8988T (cell line): ENCODE measurements at regions not wholly inside any gene's neighbourhood (a gene's known extent, or its start where the extent isn't known, plus 50 kb on each side); places are given as distances from the start of the nearest gene placed in this dataset.
"Not testable (repeated sequence)": the region's sequence is repeated elsewhere in the genome, so short reads cannot be mapped to it uniquely, and the experiment has no call there.

Experiments used
- DNase-seq: peaks from one replicate; pipeline ENCODE4 v3.0.0; 2011

DNA sequence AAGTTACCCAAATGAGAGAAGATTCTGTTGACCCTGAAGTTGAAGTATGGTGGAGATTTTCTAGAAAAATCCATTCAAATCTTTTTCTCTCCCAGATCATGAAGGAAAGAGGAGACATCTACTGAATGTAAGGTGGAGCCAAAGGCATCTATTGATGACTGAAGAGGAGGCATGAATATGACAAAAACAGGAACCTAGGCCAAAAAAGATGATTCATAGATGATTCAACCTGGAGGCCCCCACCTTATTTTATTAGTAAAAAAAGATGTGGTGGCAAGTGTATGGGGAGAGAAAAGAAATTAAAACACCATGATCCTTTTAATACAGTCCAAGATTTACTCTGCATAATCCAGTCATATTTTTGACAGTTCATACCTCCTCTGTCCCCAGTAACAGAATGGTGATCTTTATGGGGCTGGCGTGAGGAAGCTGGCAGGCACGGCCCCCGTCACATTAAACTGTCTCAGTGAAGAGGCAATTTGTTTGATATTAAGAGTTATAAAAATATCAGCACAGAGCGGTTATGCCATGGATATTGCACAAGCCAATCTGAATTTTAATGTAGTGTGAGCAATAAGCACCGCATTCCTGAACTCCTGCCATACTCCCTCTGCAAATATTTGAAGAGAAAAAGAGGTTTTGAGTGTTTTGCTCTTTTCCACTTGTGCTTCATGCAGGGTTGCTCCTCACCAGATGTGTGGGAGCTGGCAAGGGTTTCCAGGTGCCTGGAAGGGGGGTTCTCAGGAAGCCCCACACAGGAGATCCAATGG is 94.4 kb downstream of the TRIM43 start:
- DNase-seq = not testable (repeated sequence)

DNA sequence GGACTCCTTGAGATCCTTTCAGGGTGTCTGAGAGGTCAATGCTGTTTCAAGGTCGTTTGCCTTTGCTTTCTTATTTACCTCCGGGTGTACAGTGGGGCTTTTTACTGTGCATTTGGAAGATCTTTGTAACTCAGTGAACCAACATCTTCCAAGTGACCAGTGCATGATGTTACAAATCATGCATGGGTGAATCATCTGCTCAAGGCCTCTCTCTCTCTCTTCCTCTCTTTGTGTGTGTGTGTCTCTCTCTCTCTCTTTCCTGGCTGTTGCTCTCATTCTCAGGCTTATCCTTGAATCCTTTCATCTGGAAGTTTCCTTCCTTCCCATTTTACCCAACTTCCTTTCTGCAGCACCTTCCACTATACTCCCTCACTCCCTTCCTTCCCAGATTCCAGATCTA is 96.1 kb downstream of the TRIM43 start:
- not testable (repeated sequence) for DNase-seq

DNA sequence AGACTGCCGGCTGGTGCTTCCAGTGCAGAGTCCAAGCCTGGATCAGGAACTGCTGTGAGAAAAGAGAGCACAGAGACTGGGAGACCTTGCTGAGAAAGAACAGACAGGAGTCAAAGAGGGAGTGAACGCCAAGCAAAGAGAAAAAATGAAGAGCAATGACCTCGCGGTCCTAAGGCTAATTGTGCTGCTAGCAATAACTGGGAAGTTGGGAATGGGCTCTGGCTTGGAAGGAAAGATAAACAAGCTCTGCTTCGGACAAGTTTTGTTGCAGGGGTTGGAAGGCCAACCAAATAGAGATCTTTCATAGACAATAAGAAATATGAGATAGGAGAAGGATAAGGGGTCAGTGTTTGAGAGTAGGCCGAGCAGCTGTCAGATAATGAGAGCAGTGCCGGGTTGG is 99.4 kb downstream of the TRIM43 start:
- not testable (repeated sequence) for DNase-seq

- DNase-seq = not testable (repeated sequence)
Measured at GRCh38 chr2:95693071-95693846, 101.5 kb downstream of the TRIM43 start.

DNA sequence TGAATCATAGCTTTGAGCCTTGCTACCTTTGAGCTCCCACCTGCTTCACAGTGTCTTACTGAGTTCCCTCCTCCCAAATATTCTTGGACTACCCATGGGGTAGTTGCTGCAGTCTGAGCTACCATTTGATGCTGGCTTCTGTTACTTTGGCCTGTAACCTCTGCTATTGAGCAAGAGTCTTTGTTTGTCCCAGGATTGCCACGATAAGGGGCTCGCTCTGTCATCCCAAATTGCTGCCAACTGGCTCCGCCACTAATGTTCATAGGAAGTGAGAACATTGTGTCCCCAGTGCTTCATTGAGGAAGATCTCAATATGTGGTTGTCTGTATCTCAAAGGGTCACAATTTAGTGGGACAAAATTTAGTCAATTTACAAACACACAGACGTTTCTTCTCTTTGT is 103.8 kb downstream of the TRIM43 start:
- DNase-seq = no peak

DNA sequence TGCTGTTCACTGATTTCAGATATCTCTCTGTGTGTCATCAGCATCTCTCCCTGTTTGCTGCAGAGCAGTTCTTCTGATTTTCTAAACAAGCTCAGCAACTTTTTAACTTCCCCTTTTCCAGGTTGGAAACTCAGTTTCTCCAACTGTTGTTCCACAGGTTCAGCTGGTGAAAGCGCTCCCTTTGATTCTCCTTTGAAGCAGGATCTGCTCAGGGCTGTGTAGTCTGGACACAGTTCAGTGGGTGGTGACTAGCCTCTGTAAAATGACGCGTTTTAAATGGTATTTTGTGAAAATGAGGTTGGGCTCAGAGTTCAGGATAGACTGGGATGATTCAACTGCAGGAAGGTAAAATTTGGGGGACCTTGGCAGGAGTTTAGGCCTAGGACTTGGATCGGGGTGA is 106.3 kb downstream of the TRIM43 start:
- DNase-seq = no peak

DNA sequence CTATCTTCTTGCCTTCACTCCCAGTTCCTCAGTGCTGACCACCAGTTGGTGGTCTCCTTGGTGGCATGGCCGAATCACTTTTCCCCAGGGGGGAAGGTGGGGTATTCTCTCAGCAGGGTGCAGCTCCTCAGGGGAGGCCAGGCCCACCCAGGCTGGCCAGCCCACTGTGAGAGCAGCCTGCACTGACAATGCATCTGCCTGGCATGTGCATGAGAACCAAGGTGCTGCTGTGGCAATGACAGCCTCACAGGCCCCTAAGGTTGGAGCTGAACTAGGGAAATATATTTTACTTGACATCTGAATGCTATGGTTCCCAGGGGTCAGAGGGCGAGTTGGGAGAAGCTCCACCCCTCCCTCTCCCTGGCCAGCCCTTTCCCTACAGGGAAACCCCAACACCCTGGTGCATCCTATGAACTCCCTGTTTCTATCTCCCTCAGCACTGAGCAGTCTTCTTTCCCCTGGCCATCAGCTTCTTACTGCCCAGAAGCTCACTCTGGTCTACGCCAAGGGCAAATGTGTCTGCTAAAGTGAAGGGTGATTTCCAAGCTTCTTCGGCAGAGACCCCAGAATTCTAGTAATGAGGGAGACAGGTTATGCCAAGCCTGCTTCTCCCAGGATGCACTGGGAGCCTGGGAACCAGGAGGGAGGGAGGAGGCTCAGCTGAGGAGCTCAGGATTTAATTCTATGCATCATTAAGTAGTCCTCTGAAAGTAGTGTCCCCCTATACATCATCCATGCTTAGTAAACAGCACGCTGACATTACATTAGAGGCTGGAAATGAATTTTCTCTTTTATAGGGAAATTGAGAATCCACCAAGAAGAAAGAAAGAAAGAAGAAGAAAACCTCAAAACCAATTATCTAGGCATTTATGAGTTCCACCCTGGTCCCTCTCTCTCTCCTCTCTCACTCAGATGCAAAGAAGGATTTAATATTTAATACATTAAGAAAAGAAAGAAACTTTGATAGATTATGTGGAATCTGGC is 107.7 kb downstream of the TRIM43 start:
- DNase-seq = not testable (repeated sequence)

GRCh38 chr2:95700519-95700918 is 108.7 kb downstream of the TRIM43 start:
- no peak for DNase-seq

DNA sequence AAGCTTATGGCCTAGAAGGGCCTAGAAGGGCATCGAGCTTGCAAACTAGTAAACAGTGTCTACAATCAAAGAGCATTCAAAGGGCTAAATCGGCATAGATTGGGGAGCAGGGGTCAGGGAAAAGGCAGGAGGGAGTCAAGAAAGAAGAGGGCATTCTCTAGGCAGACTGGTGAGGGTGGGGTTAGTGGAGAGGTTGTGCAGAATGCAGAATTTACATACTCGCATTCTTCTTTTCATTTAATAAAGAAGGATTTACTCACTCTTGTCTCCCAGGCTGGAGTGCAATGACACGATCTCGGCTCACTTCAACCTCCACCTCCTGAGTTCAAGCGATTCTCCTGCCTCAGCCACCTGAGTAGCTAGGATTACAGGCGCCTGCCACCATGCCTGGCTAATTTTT is 110.7 kb downstream of the TRIM43 start:
- DNase-seq = no peak

- not testable (repeated sequence) for DNase-seq
Measured at GRCh38 chr2:95707161-95707560, 115.4 kb downstream of the TRIM43 start.

GRCh38 chr2:95707837-95708236 is 116.0 kb downstream of the TRIM43 start:
- DNase-seq = no peak

- DNase-seq = no peak
Measured at GRCh38 chr2:95709831-95710230, 118.0 kb downstream of the TRIM43 start.

DNA sequence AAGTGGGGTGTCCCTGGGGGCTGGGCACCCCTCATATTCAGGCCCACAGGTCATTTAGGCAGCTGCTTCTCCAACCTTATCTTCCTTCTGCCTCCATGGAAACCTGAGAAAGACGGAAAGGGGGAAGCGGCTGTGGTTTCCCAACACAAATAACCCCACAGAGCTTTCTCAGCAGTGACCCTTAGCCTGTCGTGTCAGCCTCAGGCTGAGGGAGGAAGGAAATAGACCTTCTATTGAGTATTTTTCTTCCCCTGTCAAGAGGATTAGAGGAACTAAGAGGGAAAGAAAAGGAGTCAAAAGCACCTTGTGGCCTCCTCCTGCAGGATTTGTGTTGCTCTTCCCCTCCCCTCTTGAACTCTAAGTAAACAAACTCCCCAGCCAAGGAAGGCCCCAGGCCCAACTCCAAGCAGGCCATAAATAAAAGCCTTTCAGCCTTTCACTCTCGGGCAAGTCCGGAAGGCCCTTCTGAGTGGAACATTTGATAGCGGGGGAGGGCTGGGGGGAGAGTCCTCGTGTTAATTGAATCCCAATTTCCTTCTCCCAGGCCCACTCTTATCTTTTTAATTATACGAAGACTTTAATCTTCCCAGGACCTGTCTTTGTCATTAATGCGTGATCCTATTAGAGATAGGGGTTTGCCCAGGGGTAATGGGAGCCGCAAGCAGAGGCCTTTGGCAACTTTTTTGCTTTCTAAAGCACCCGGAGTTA is 121.8 kb downstream of the TRIM43 start:
- not testable (repeated sequence) for DNase-seq

- not testable (repeated sequence) for DNase-seq
Measured at GRCh38 chr2:95714398-95714797, 122.6 kb downstream of the TRIM43 start.

DNA sequence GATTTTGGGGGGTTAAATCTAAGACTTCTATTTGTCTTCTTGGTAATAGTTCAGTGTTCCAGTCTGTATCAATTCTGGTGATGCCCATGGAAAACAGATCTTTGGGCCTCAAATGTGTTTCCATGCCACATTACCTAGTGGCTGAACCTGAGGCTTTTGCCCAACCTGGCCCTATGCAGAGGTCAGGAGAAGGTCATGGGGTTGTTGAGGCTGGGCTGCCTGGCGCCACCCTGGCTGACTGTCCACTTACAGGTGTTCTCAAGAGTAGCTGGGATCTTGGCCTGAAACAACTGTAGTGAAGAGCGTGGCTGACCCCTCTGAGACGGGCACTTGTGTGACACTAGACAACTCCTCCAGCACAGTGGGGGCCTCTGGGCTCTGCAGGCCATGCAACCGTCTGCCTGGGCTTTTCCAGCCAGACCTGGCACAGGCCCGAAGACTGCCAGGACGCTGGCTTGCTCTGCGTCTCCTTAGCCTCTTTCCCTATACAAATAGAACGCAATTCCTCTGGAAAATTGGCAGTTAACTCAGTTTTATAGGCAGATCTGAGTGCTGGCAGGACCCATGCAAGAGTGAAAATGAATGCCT is 127.8 kb downstream of the TRIM43 start:
- DNase-seq = no peak

- no peak for DNase-seq
Measured at GRCh38 chr2:95721726-95722125, 129.9 kb downstream of the TRIM43 start.

DNA sequence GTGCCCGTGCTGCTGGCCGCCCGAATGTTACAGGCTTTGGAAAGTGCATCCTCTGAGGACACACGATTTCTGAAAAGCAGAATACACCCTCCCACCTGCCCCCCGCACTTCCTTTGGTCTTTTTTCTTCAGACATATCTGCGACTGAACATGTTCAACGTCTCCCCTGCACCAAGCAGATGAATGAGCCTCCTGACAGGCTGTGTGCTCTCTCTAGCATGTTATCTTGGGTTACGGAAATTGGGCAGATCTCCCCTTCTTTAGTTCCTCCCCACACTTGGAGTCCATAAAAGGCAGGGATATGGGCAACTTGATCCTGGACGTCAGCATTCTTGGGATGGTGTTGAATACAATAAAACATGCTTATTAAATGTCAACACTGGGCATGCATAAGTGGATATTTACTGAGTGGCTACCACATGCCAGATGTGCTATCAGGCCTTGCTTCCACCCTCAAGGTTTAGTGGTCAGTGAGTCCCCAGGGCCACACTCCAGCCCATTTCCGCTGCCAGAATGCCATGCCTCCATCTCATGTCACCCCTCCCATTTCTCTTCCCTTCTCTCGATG is 130.4 kb downstream of the TRIM43 start:
- no peak for DNase-seq

- DNase-seq = not testable (repeated sequence)
Measured at GRCh38 chr2:95723627-95724210, 131.9 kb downstream of the TRIM43 start.

- DNase-seq = not testable (repeated sequence)
Measured at GRCh38 chr2:95725191-95725590, 133.4 kb downstream of the TRIM43 start.

DNA sequence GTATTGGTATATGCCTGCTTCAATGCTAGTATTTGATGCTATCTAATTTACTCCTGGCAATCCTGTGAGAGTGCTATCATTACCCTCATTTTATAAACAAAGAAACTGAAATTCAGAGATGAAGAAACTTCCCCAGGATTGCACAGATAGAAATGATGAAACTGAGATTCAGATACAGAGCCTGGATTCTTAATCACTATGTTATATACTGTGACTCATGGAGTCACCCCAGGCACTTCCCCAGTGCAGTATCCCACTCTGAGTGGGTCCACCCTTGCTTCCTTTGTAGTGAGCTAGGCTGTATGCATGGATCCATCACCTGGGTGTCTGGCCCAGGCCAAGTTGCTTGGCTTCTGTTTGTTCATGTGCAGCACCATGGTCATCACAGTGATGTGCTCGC is 133.9 kb downstream of the TRIM43 start:
- DNase-seq = not testable (repeated sequence)

- not testable (repeated sequence) for DNase-seq
Measured at GRCh38 chr2:95727420-95727819, 135.6 kb downstream of the TRIM43 start.
